ENCODE measurements at regions not wholly inside any gene's neighbourhood (a gene's known extent, or its start where the extent isn't known, plus 50 kb on each side); places are given as distances from the start of the nearest gene placed in this dataset.

- H3K79me2 ChIP-seq (ENCODE audit: insufficient read depth, low read length), result no peaks in the 10 kb centered on the region
- no peak overlapping the region for H3K9ac ChIP-seq (ENCODE audit: extremely low read depth, insufficient read length, low read length)
- no peak overlapping the region for H3K27ac Mint-ChIP-seq
- no peak overlapping the region for H4K91ac ChIP-seq (ENCODE audit: insufficient read length, low read depth, low read length)
- no peaks in the 10 kb centered on the region for H3K27me3 ChIP-seq (ENCODE audit: insufficient read depth, low read length)
- H2BK120ac ChIP-seq (ENCODE audit: low read depth, low read length, poor library complexity, severe bottlenecking), result no peak overlapping the region
- no peak overlapping the region for H3K27ac ChIP-seq (ENCODE audit: insufficient read length, low read depth, low read length)
- DNase-seq, result no peak
- H3K36me3 Mint-ChIP-seq (ENCODE audit: insufficient read depth in 1 of 3, low read depth in 3 of 3), result no peaks in the 10 kb centered on the region
- no peaks in the 10 kb centered on the region for H3K27me3 Mint-ChIP-seq (ENCODE audit: low read depth)
- no peak overlapping the region for H3K56ac ChIP-seq (ENCODE audit: insufficient read length, low read depth, low read length)
- H3K4me3 Mint-ChIP-seq, result no peak overlapping the region
- no peak overlapping the region for H2BK12ac ChIP-seq (ENCODE audit: insufficient read length, low read depth, low read length)
- H3K79me1 ChIP-seq (ENCODE audit: insufficient read depth, low read depth, low read length, poor library complexity, severe bottlenecking), result no peaks in the 10 kb centered on the region
- H2BK20ac ChIP-seq (ENCODE audit: low read depth, low read length, poor library complexity, severe bottlenecking), result no peak overlapping the region
- H2BK15ac ChIP-seq (ENCODE audit: low read depth, low read length), result no peak overlapping the region
- no peak overlapping the region for H2AK5ac ChIP-seq (ENCODE audit: insufficient read length, low read length)
- H3K9me3 Mint-ChIP-seq, result no peaks in the 10 kb centered on the region
- H3K23me2 ChIP-seq (ENCODE audit: insufficient read length, low read depth, low read length, poor library complexity, severe bottlenecking), result no peaks in the 10 kb centered on the region
- no peak overlapping the region for H4K5ac ChIP-seq (ENCODE audit: insufficient read length, low read depth, low read length)
- no peak overlapping the region for H3K4me2 ChIP-seq (ENCODE audit: insufficient read depth, insufficient read length, low read length)
- no peaks in the 10 kb centered on the region for H3K9me3 ChIP-seq (ENCODE audit: control insufficient read depth, low read depth, low read length)
- no peak overlapping the region for H2AFZ ChIP-seq (ENCODE audit: low read length)
- H4K8ac ChIP-seq (replicated peaks; ENCODE audit: insufficient read length, low read depth, low read length), result no peak overlapping the region
- H3K14ac ChIP-seq (ENCODE audit: insufficient read depth, low read length), result no peak overlapping the region
- no peaks in the 10 kb centered on the region for H3K4me1 ChIP-seq (ENCODE audit: insufficient read depth, low read length)
- no peak overlapping the region for H3K23ac ChIP-seq (ENCODE audit: insufficient read length, low read depth, low read length)
- H4K20me1 ChIP-seq (ENCODE audit: control insufficient read depth, insufficient read depth, insufficient read length), result no peaks in the 10 kb centered on the region
- TF ChIP-seq, protein P1, sequence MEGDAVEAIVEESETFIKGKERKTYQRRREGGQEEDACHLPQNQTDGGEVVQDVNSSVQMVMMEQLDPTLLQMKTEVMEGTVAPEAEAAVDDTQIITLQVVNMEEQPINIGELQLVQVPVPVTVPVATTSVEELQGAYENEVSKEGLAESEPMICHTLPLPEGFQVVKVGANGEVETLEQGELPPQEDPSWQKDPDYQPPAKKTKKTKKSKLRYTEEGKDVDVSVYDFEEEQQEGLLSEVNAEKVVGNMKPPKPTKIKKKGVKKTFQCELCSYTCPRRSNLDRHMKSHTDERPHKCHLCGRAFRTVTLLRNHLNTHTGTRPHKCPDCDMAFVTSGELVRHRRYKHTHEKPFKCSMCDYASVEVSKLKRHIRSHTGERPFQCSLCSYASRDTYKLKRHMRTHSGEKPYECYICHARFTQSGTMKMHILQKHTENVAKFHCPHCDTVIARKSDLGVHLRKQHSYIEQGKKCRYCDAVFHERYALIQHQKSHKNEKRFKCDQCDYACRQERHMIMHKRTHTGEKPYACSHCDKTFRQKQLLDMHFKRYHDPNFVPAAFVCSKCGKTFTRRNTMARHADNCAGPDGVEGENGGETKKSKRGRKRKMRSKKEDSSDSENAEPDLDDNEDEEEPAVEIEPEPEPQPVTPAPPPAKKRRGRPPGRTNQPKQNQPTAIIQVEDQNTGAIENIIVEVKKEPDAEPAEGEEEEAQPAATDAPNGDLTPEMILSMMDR (conservative IDR thresholded peaks at IDR 0.05), result no peak
- H2BK5ac ChIP-seq (ENCODE audit: insufficient read length, low read length), result no peak overlapping the region
- H3T11ph ChIP-seq (ENCODE audit: low read length), result no peak overlapping the region
- H3K18ac ChIP-seq (ENCODE audit: insufficient read length, low read depth, low read length), result no peak overlapping the region
- H3K4me1 Mint-ChIP-seq, result peaks cover 5 to 6% of the 10 kb centered on the region in 2 experiments
- H3K4ac ChIP-seq (ENCODE audit: low read depth, low read length), result no peak overlapping the region
- no CpG with 5 or more reads among the region's 2 CpGs for WGBS (ENCODE audit: extremely low coverage, insufficient read length, low lambda C conversion rate)
Observed at GRCh38 chr2:199684832-199685231, 166.2 kb downstream of the FTCDNL1 start.

Data from H9 (cell line).